NCI-H748 (cell line): ENCODE measurements at regions not wholly inside any gene's neighbourhood (a gene's known extent, or its start where the extent isn't known, plus 50 kb on each side); places are given as distances from the start of the nearest gene placed in this dataset.
"Not testable (repeated sequence)": the region's sequence is repeated elsewhere in the genome, so short reads cannot be mapped to it uniquely, and the experiment has no call there.

ENCODE experiments used
- DNase-seq: peaks from one replicate; lab custom pipeline; 2025; ENCODE audit not compliant: unreplicated experiment; lab: John Stamatoyannopoulos, UW

GRCh38 chrX:65610481-65610880 lies 57.0 kb upstream of the MSN start:
- DNase-seq, result no peak

DNA sequence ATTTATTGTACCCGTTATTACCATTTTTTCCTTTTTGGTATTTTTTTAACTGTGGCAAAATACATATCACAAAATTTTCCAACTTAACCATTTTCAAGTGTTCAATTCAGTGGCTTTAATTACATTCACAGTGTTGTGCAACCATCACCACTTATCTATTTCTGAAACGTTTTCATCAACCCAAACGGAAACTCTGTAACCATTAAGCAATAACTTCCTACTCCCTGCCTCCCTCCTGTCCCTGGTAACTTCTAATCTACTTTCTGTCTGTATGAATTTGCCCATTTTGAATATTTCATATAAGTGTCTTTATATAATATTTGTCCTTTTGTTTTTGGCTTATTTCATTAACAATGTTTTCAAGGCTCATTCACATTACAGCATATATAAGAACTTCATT lies 57.4 kb upstream of the MSN start:
- no peak for DNase-seq

DNA sequence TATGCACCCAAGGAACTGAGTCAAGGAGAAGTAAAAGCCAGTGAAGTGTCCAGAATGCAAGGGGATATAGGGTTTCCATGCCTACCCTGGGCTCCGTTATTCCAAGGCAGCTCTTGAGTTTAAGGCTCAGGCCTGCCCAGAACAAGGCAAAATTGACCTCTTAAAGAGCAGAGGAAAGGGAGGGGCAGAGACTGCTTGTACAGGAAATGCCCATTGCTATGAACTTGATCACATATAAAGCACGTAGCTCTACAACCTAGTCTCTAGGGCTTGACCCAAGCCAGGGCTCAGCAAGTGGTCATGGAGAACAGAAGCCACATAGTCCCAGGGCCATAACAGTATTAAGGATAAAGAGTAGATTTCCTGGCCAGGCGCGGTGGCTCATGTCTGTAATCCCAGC lies 58.2 kb upstream of the MSN start:
- DNase-seq, result no peak

DNA sequence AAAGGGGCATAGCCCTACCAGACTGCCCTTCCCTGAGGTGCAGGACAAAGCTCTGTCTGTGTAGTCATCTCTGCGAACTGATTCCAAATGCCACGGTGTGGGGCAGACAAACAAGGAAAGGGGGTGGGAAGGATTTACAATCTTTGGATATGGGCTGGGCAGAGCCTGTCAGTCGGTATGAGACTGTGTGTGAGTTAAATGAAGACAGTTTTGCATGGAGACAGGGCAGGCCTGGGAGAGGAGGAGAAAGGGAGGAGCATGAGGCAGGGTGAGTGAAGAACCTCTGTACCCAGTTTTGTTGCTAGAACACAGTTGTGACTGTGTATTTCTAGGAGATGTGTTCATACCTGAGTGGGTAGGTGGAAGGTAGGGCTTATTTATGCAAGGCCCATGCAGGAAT lies 59.4 kb upstream of the MSN start:
- no peak for DNase-seq

- DNase-seq, result no peak
Measured at GRCh38 chrX:65607070-65607742, 60.2 kb upstream of the MSN start.

GRCh38 chrX:65602221-65602560 lies 65.3 kb upstream of the MSN start:
- DNase-seq, result no peak

GRCh38 chrX:65601530-65602220 lies 65.8 kb upstream of the MSN start:
- no peak for DNase-seq

DNA sequence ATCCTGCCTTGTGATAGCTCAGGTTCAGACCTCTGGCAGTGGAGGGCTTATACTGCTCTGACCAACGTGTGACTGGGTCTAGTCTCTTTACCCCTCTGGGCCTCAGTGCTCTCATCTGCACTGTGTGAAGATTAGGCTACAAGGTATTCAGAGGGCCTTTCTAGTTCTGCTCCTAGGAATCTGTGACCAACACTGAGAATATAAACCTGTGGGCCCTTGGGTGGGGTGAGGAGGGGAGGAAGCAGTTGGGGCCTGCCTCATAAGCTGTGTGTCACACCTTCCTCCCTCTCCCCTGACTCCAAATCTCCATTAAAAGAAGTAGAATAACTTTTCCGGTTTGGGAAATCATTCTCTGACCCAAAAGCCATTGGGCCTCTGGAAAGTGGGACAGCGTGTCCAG lies 66.3 kb upstream of the MSN start:
- no peak for DNase-seq

DNA sequence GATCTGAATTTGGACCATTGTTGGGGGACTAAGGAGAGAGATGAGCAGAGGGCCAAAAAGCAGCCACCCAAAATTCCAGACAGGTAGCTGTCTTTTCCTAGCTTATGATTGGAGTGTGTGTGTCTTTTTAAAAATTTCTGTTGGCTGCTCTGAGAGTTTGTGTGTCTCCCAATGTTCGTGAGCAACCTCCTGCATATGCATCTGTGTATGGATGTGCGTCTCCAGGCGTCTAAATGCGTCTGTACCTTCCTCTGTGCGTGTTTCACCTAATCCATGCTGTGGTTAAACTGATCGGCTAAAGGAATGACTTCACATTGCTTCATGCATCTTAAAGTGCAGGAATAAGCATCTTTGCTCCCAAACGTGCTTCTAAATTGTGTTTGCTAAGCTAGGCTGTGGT lies 65.5 kb upstream of the LAS1L start:
- DNase-seq, result no peak

DNA sequence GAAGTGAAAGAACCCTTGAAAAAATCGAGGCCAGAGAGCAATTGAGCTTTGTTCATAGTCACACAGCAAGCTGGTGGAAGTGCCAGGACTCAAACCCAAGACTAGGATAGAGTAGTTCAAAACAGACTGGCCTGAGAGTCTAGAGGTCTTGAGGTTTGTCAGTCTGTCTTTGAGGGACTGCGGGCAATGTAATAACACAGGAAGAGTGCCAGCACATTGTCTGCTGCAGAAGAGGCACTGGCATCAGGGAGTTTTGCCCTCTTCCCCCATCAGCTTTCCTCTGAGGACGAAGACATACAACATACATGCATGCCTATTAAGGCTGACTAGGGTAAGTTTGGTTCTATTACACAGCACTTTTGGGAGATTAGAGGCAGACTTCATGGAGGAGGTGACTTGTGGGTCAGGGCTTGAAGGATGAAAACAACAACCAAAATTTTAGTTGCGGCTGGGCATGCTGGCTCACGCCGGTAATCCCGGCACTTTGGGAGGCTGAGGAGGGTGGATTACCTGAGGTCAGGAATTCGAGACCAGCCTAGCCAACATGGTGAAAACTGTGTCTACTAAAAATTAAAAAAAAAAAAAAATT lies 64.1 kb upstream of the LAS1L start:
- DNase-seq, result no peak

DNA sequence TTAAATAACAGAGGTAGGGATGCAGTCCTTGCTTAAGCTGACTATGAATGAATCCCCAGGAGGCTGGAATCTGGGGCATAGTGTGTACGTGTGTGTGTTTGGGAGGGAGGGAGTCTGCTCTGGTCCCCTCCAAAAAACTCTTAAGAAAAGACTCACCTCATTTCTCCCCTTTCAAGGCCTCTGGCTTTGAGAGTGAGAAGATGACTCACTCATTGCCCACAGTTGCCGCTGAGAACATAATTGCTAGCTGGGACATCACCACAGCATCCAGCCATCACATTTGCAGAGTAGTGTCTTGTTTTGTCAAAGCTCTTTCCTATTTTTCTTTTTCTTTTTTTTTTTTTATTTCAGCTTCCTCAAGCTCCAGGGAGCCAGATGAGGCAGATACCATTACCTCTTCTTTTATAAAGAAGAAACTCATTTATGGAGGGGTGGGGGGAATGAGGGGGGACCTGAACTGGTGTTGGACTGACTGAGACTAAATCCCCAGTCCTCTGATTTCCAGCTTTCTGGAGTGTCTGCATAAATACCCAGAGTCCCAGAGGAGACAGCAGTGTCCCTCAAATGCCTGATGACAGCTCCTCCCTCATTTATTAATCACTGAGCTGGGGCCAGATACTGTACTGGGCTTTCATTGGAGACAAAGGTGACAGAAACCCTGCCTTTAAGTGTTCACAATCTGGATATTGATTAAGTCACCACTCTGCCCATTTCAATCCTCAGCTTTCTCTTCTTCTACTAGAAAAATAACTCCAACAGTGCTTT lies 61.9 kb upstream of the LAS1L start:
- no peak for DNase-seq

- DNase-seq, result peak; percentile 81
Measured at GRCh38 chrX:65595460-65595876, 60.9 kb upstream of the LAS1L start.

- DNase-seq, result no peak
Measured at GRCh38 chrX:65591206-65591605, 56.6 kb upstream of the LAS1L start.

GRCh38 chrX:65589304-65589703 lies 54.7 kb upstream of the LAS1L start:
- no peak for DNase-seq

GRCh38 chrX:65588795-65589194 lies 54.2 kb upstream of the LAS1L start:
- DNase-seq, result no peak

DNA sequence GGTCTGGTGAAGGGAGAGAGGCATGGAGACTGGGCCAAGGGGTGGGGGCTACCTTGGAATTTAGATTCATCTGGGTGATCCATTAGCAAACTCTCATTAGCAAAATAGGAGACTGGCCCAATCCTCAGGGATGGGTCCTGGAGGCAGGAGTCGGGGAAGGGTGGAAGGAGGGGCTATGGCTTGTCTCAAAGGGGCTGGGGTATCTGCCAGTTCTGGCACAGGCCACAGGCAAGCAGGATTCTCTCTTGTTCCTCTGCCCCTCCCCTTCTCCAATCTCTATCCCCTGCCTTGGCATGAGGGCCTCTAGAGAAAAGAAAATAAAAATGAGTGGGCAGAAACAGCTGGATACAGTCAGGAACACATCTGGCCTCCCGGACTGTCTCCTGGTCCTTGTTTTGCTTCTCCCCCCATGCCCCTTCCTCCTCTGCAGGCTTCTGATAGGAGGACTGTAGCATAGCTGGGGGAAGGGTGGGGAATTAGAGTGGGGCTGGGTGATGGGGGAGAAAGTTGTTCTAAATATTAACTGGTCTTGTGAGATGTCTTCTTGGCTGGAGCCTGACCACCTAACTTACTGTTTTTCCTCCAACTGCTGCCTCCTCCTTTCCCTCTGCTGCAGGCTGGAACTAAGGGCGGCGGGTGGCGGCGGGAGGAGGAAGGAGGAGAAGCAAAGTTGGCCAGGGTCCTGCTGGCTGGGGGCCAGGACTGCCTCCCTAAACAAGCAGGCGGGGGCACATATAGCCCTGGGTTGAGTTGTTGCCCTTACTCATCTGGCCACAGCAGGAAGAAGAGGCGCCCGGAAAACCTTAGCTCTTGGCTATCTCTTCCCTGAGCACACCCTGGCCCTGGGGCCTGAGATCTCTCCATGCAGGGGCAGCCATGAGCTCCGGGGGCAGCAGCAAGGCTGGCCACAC lies 53.3 kb upstream of the LAS1L start:
- no peak for DNase-seq

DNA sequence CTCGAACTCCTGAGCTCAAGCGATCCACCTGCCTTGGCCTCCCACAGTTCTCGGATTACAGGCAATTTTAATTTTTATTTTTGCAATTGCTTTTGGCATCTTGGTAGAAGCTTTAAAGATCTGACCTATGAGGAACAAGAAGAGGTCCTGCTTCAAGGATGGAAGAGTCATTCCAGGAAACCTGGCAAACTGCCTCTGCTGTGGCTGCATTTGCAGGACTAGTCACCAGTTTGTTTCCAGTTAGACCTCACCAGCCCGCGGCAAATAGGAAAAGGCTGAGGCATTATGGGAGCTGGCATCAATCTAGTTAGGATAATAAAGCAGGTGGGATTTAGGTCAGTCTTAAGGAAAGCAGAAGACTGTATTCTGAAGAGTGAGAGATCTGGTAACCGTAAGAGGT lies 51.9 kb upstream of the LAS1L start:
- DNase-seq, result no peak

GRCh38 chrX:65585226-65585625 lies 50.6 kb upstream of the LAS1L start:
- not testable (repeated sequence) for DNase-seq
